ENCODE measurements at regions not wholly inside any gene's neighbourhood (a gene's known extent, or its start where the extent isn't known, plus 50 kb on each side); places are given as distances from the start of the nearest gene placed in this dataset.

- DNase-seq: no peak
Observed at GRCh38 chr10:123502983-123503382, 163.2 kb upstream of the GPR26 start.

- DNase-seq: no peak
Observed at GRCh38 chr10:123506455-123506854, 159.7 kb upstream of the GPR26 start.

- DNase-seq: no peak
Observed at GRCh38 chr10:123507298-123507697, 158.9 kb upstream of the GPR26 start.

- DNase-seq: no peak
Observed at GRCh38 chr10:123509338-123509737, 156.8 kb upstream of the GPR26 start.

GRCh38 chr10:123512901-123513775, 153.0 kb upstream of the GPR26 start:
- no peak for DNase-seq

GRCh38 chr10:123513870-123514269, 152.3 kb upstream of the GPR26 start:
- DNase-seq: no peak

GRCh38 chr10:123514996-123515395, 151.2 kb upstream of the GPR26 start:
- no peak for DNase-seq

- DNase-seq: no peak
Observed at GRCh38 chr10:123515661-123516060, 150.5 kb upstream of the GPR26 start.

- no peak for DNase-seq
Observed at GRCh38 chr10:123516291-123516690, 149.9 kb upstream of the GPR26 start.

GRCh38 chr10:123517426-123517825, 148.7 kb upstream of the GPR26 start:
- no peak for DNase-seq

GRCh38 chr10:123517901-123518300, 148.3 kb upstream of the GPR26 start:
- no peak for DNase-seq

- DNase-seq: no peak
Observed at GRCh38 chr10:123518765-123519164, 147.4 kb upstream of the GPR26 start.

- no peak for DNase-seq
Observed at GRCh38 chr10:123519861-123520260, 146.3 kb upstream of the GPR26 start.

- DNase-seq: no peak
Observed at GRCh38 chr10:123521076-123521475, 145.1 kb upstream of the GPR26 start.

GRCh38 chr10:123521556-123521955, 144.6 kb upstream of the GPR26 start:
- DNase-seq: no peak

GRCh38 chr10:123522702-123523312, 143.3 kb upstream of the GPR26 start:
- no peak for DNase-seq

GRCh38 chr10:123523833-123524232, 142.3 kb upstream of the GPR26 start:
- no peak for DNase-seq

- no peak for DNase-seq
Observed at GRCh38 chr10:123526356-123527064, 139.6 kb upstream of the GPR26 start.

- no peak for DNase-seq
Observed at GRCh38 chr10:123527151-123527550, 139.0 kb upstream of the GPR26 start.

GRCh38 chr10:123529146-123529760, 136.9 kb upstream of the GPR26 start:
- no peak for DNase-seq

- no peak for DNase-seq
Observed at GRCh38 chr10:123530166-123530870, 135.8 kb upstream of the GPR26 start.

- no peak for DNase-seq
Observed at GRCh38 chr10:123535386-123535785, 130.8 kb upstream of the GPR26 start.
